Activated naive CD4-positive, alpha-beta T cell treated with anti-CD3 and anti-CD28 coated beads, Interleukin-2, amount 50 U/mL, for 72 hours (primary cell): ENCODE measurements at regions not wholly inside any gene's neighbourhood (a gene's known extent, or its start where the extent isn't known, plus 50 kb on each side); places are given as distances from the start of the nearest gene placed in this dataset.

Experiments
- ATAC-seq, 2 donors: fragments of 150-1000 bp; cut with Tn5 transposase; 2 replicates each; pipeline ENCODE4 v1.10.0; 2021; ENCODE audit warnings: mild to moderate bottlenecking in 2 of 2, moderate library complexity in 2 of 2
- DNase-seq, 2 donors: peaks; one replicate each; pipeline ENCODE4 v3.0.0; 2021 to 2022; ENCODE audit warnings: low spot score in 2 of 2
- H3K27ac Mint-ChIP-seq, 2 donors: one replicate each; pipeline ENCODE4 v1.8.0; 2022; ENCODE audit warnings: mild to moderate bottlenecking in 2 of 2, mixed read lengths in 2 of 2
- H3K36me3 Mint-ChIP-seq, 2 donors: one replicate each; pipeline ENCODE4 v1.8.0; 2022; ENCODE audit warnings: mixed read lengths in 2 of 2
- H3K9me3 Mint-ChIP-seq, 2 donors: one replicate each; pipeline ENCODE4 v1.8.0; 2022; ENCODE audit warnings: mixed read lengths in 2 of 2

DNA sequence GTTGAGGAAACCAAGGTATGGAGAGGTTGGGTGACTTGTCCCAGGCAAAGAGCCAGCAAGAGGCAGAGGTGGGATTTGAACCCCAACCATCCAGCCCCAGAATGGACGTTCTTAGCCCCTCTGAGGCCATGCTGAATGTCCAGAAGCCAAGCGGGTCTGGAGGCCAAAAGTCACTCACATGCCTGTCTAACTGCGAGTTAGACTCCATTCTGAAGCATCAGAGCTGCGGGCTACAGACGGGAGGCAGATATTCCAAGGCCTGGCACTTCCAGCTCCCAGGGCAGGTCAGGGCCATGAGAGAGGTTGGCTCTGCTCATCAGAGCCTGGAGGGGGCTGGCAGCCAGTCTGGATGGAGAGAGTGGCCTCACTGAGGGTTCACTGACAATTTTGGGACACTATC, 616.5 kb downstream of the BRD1 start:
- H3K9me3 Mint-ChIP-seq = no peaks in the 10 kb centered on the region
- no peaks in the 10 kb centered on the region for H3K36me3 Mint-ChIP-seq
- ATAC-seq (no peak), DNase-seq (peak in 1 of 2 donors; percentile 28)
- H3K27ac Mint-ChIP-seq = no peak overlapping the region

DNA sequence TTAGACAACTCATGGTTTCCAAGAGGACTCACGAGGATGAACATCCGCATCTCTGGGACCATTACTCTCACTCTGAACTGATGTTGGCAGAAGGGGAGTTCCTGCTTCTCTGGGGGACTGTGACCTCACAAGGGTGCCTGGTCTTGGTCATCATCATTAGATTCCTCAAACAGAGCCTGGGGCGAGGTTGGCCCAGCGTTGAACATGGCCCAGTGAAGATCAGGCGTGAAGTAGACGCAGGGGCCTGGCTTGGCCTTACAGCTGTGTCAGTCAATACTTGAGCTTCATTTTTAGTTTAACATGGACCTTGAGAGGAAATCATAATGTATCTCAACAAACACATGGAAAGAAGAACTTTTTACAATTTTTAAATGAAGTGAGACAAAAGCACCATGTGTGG, 617.1 kb downstream of the BRD1 start:
- Mint-ChIP-seq H3K9me3 (no peaks in the 10 kb centered on the region), H3K27ac (no peak overlapping the region), H3K36me3 (no peaks in the 10 kb centered on the region)
- ATAC-seq (no peak), DNase-seq (peak in 1 of 2 donors; percentile 30)

GRCh38 chr22:49209452-49210195, 618.0 kb downstream of the BRD1 start:
- peak in 1 of 2 donors; percentile 18 for DNase-seq
- Mint-ChIP-seq H3K36me3 (no peaks in the 10 kb centered on the region), H3K9me3 (no peaks in the 10 kb centered on the region), H3K27ac (no peak overlapping the region)
- ATAC-seq = no peak

DNA sequence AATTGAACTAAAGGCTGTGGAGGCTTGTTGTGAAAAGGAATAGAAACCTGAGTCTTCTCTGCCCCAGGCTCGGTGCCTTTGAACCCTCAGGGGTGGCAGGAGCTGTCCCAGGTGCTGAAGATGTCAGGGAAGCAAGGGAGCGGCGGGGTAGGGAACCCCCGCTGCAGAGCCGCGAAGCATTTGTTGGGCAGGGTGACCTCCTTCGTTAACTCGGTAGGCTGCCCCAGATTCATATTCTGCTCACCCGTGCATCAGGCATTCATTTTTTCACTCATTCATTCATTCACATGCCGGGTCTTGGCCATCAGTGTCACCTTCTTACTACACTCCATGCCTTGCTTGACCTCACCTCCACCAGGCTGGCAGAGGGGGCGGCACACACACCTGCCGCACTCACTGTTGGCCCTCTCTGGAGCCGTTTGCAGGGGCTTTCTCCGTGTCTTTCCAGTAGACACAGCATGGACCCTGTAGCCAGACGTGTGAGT, 618.9 kb downstream of the BRD1 start:
- DNase-seq (no peak), ATAC-seq (no peak)
- H3K27ac Mint-ChIP-seq = no peak overlapping the region
- H3K36me3 Mint-ChIP-seq = no peaks in the 10 kb centered on the region
- H3K9me3 Mint-ChIP-seq = no peaks in the 10 kb centered on the region

DNA sequence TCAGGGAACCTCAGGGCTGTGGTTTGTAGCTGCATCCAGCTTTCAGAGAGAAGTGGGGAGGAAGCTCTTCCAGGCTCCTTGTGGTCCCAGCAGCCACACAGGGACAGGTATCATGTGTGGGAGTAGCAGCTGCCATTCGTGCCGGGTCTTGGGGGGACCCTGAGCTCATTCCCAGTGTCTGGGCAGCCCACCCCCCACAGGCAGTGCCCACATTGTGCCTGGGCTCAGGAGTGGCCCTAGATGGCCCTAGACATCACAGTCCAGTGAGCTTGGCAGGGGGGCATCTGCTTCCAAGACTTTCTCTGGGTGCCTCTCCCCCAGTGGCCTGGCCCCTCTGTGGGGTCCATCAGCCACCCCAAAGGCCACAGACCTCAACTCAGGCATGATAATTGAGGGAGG, 619.7 kb downstream of the BRD1 start:
- Mint-ChIP-seq H3K9me3 (no peaks in the 10 kb centered on the region), H3K36me3 (no peaks in the 10 kb centered on the region), H3K27ac (no peak overlapping the region)
- DNase-seq (peak in 1 of 2 donors; percentile 31), ATAC-seq (no peak)

GRCh38 chr22:49207008-49208003, 620.4 kb downstream of the BRD1 start:
- peak in 1 of 2 donors; percentile 33 for DNase-seq
- Mint-ChIP-seq H3K36me3 (no peaks in the 10 kb centered on the region), H3K27ac (no peak overlapping the region), H3K9me3 (no peaks in the 10 kb centered on the region)
- no peak for ATAC-seq

DNA sequence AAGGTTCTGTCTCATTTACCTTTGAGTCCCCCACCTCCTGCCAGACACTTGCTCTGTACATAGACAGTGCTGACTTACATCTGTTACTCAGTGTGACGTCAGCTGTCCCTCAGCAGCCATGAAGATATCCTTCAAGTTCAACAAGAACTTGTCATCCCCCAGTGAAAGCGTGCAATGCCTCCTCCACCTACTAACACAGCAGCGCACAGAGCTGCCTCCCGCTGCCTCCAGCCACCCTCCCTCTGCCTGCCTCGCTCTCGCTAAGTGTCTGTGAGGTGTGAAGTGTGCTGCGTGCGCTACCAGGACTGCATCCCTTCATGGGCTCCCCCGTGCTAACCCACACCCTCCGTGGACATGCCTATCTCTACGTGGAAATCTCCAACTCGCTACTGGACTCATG, 621.4 kb downstream of the BRD1 start:
- DNase-seq (no peak), ATAC-seq (no peak)
- no peaks in the 10 kb centered on the region for H3K9me3 Mint-ChIP-seq
- H3K36me3 Mint-ChIP-seq = no peaks in the 10 kb centered on the region
- peak overlapping the region in 1 of 2 donors; percentile 12 for H3K27ac Mint-ChIP-seq

- DNase-seq (peak in 1 of 2 donors; percentile 33), ATAC-seq (no peak)
- Mint-ChIP-seq H3K27ac (no peak overlapping the region), H3K36me3 (no peaks in the 10 kb centered on the region), H3K9me3 (no peaks in the 10 kb centered on the region)
These were observed 622.2 kb downstream of the BRD1 start for GRCh38 chr22:49205483-49205800.

GRCh38 chr22:49204599-49205482, 622.8 kb downstream of the BRD1 start:
- DNase-seq (no peak), ATAC-seq (no peak)
- no peak overlapping the region for H3K27ac Mint-ChIP-seq
- no peaks in the 10 kb centered on the region for H3K36me3 Mint-ChIP-seq
- H3K9me3 Mint-ChIP-seq = no peaks in the 10 kb centered on the region

DNA sequence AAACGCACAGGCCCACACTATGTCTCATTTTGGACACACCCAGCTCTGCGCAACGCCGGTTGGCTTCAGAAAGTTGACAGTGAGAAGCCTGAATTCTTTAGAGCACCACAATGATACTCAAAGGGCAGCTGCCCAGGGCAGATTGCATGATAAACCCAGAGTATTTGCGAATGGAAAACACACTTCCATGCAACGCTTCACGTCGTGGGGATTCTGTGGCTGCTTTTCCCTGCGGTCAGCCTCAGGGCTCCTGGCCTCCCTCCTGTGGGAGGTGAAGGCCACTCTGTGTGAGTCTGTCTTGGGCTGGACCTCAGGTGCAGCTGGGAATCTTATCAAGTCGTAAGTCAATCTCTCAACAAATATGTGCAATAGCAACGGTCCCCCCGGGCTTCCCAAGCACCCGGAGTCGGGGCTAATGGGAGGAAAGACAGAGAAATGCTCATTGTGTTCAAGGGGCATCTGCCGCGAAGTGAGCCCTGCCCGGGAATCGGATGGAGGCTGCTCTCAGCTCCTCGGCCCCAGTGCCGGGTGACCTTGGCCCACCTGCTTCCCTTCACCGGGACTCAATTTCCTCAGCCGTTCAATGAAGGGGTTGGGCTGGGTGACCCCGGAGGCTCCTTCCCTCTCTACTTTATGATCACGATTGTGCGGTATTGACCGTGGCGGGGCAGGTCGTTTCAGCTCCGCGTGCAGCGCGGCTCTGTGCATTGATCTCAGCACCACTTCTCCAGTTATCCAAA, 623.6 kb downstream of the BRD1 start:
- DNase-seq = peak in 1 of 2 donors; percentile 25
- Mint-ChIP-seq H3K9me3 (no peaks in the 10 kb centered on the region), H3K36me3 (no peaks in the 10 kb centered on the region), H3K27ac (no peak overlapping the region)
- no peak for ATAC-seq

DNA sequence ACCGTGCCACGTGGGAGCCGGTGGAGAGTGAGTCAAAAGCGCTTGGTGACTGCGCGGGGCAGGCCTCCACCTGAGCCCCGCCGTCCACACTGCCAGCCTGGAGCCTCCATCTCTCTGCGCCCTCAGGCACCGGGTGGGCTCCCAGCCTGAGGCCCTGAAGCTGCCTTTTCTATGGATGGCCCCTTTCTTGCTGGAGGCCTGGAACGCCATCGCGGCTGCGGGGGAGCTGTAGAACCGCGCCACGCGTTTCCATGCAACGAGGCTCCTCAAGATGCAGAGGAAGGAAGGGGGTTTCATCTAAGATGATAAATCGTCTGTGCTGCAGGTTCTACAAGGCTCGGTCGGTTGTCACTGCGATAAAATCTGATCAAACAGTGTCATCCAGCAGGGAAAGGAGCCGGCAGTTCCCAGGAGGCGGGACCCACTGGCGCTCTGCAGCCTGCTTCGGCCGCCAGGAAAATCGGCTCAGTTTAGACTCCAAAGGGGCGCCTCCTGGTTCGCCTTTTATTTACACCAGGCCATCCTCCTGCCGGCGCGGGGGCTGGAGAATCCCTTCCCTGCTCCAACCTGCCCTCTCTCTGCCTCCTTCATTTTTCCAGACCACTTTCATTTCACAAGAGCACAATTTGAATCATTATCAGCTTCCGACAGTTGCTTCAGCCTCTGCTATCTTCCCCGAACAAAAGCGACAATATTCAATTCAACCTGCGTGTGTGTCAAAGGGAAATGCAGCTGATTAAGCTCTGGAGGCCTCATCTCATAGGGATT, 624.4 kb downstream of the BRD1 start:
- no peaks in the 10 kb centered on the region for H3K9me3 Mint-ChIP-seq

DNA sequence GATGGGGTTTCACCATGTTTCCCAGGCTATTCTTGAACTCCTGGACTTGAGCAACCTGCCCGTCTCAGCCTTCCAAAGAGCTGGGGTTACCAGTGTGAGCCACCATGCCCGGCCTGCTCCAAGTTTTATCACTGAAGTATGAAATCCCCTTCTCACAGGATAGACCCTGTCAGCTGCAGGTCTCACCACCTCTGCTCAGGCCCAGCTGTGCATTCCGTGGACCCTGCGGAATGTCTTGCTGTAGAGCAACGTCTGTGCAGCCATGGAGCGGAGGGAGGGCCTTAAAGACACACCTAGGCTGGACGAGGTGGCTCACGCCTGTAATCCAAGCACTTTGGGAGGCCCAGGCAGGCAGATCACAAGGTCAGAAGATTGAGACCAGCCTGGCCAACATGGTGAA, 625.4 kb downstream of the BRD1 start:
- DNase-seq (peak in 1 of 2 donors; percentile 33), ATAC-seq (no peak)
- no peak overlapping the region for H3K27ac Mint-ChIP-seq
- no peaks in the 10 kb centered on the region for H3K36me3 Mint-ChIP-seq
- no peaks in the 10 kb centered on the region for H3K9me3 Mint-ChIP-seq

More for the DNA sequence above, 624.4 kb downstream of the BRD1 start:
- ATAC-seq = no peak
- no peak for DNase-seq
- no peak overlapping the region for H3K27ac Mint-ChIP-seq
- no peaks in the 10 kb centered on the region for H3K36me3 Mint-ChIP-seq

GRCh38 chr22:49201046-49201970, 626.4 kb downstream of the BRD1 start:
- no peaks in the 10 kb centered on the region for H3K36me3 Mint-ChIP-seq
- ATAC-seq (no peak), DNase-seq (peak in 1 of 2 donors; percentile 49)
- H3K27ac Mint-ChIP-seq = no peak overlapping the region
- no peaks in the 10 kb centered on the region for H3K9me3 Mint-ChIP-seq

DNA sequence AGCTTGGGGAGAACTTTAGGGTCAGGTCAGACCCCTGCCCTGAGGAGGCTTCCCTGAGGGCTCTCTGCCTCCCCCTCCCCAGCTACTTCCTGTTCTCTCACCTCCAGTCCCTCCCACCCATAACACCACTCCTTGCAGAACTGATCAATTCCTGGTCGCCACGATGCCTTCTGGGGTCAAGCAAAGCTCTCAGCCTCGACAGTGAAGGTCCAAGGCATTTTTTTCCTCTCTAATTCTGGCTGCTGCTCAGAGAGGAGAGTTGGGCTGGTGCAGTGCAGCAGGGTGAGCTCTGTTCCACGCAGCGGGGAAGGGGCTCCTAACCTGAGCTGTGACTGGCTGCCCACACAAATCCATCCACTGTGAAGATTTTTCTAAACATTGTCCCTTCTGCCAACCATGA, 628.4 kb downstream of the BRD1 start:
- Mint-ChIP-seq H3K27ac (no peak overlapping the region), H3K36me3 (no peaks in the 10 kb centered on the region), H3K9me3 (no peaks in the 10 kb centered on the region)
- no peak for ATAC-seq
- peak in 1 of 2 donors; percentile 16 for DNase-seq
